GM12874 (cell line): ENCODE measurements at regions not wholly inside any gene's neighbourhood (a gene's known extent, or its start where the extent isn't known, plus 50 kb on each side); places are given as distances from the start of the nearest gene placed in this dataset.

Experiments
- TF ChIP-seq, protein P1 (sequence below): IDR thresholded peaks from 2 replicates; pipeline ENCODE4 v1.5.1; 2011; ENCODE audit warnings: low read depth, mild to moderate bottlenecking, control low read depth, low read length, moderate library complexity; ENCODE audit not compliant: insufficient read depth

DNA sequence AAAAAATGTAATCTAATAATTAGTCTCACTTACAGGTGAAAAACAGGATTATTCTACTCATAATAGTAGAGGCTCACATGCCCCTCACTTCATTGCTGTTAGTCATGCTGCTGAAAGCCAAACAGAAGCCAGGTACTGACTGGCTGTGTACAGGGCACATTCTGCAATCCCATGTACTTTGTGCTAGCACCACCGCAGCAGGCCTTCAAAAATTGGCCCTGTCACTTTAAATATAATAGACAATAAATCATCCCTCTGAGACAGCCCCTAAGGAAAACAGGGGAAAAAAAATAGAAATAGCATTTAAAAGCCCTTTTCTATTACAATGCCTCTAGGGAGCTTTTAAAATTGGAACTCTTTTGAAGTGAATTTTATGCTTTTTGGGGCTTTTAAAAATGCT lies 723.8 kb downstream of the TUSC7 start:
- TF ChIP-seq, protein P1, sequence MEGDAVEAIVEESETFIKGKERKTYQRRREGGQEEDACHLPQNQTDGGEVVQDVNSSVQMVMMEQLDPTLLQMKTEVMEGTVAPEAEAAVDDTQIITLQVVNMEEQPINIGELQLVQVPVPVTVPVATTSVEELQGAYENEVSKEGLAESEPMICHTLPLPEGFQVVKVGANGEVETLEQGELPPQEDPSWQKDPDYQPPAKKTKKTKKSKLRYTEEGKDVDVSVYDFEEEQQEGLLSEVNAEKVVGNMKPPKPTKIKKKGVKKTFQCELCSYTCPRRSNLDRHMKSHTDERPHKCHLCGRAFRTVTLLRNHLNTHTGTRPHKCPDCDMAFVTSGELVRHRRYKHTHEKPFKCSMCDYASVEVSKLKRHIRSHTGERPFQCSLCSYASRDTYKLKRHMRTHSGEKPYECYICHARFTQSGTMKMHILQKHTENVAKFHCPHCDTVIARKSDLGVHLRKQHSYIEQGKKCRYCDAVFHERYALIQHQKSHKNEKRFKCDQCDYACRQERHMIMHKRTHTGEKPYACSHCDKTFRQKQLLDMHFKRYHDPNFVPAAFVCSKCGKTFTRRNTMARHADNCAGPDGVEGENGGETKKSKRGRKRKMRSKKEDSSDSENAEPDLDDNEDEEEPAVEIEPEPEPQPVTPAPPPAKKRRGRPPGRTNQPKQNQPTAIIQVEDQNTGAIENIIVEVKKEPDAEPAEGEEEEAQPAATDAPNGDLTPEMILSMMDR: no peak

DNA sequence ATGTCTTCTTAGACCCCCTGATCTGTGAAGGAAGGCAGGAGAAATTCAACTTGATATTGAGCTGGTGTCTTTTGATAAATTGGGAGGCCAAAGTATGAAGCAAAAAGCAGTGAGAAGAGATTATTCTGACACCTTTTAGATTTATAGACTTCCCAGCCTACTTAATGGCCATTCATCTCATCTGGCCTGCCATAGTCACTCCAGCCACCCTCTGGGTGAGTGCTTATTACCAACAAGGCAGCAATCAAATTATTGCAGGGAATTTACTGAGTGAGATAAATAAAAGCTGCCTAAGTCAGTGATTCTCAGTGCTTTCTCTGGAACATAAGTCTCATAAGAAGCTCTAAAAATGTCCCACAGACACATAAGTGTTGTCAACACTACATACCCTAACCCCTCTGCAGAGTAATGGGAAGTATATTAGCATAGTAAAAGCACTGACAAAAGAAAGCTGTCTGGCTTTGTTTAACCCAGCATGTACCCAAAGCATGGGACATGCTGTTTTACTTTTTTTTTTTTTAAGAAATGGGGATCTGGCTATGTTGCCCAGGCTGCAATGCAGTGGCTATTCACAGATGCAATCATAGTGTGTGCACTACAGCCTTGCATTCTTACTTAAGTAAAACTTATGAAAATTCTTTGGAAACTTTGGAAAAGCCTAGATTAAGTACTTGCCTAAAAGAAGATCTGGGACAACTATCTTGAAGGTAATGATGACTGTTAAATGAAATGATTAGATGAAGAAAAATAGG lies 725.3 kb downstream of the TUSC7 start:
- TF ChIP-seq, protein P1: no peak

DNA sequence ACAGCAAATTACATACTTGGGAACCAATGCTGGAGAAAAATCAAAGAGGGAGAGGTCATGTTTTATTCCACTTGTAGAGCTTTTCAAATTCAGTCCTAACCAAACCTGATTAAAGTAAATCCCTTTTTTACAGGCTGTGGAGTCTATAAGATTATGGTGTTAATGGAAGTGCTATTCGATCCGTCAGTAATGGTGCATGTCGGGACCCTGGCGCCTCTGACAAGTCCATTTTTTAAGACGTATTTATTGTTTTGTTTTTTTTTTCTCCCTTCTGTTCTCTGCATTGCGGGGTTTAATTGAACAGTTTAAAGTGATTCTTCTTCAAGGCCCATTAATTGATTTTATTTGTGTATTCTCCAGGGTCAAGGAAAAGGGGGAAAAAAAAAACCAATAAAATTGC lies 725.9 kb downstream of the TUSC7 start:
- TF ChIP-seq, protein P1: no peak

- TF ChIP-seq, protein P1: no peak
Measured at GRCh38 chr3:117439812-117440211, 730.2 kb downstream of the TUSC7 start.

DNA sequence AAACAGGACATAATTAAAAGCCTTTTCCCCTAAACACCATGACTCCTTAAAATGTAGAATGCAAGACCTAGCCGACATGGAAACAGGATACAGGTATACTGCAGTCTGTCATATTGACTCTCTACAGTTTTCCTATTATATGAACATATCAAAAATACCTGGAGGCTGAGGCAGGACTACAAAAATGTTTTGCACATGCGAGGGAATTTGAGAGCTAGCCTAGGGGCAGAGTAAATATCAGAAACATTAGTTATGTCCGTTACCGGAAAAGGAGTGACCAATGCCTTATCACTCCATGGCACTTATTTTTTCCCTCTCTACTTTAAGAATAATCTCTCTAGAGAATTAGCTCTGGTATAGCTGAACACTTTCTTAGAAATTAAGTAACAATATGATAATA lies 732.3 kb downstream of the TUSC7 start:
- TF ChIP-seq, protein P1: no peak

DNA sequence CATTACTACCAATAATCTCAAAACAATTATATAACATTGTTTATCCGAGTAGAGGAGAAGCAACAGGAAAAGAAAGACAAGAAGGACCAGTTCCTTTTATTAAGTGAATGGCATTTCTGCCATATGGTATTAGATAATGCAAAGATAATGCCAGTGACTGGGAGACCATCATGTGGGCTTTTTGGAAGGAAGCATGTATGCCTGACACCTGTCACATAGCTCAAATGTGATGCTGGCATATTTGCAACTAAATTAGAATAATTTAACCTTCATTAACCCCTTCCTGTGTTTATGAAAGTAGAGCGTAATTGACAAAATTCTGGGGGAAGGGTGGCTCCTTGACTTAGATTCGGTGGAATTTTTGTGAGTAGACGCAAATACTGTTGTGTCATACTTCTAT lies 733.0 kb downstream of the TUSC7 start:
- TF ChIP-seq, protein P1: no peak

DNA sequence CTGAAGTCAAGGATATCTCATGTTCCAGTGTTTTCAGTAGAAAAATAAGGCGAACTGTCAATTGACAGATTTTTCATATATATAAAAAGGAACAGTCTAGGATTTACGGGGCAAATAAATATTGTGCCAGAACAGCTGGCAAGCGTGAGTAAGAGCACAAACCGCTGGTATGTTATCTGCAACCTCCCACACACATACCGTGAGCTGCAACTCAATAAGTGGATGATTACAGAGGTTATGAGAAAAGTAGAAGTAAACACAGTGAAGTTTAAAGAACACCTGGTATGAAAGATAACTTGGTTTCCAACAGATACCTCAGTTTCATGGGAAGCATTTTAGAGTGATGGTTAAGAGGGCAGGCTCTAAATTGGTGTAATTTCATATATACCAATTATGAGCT lies 733.4 kb downstream of the TUSC7 start:
- TF ChIP-seq, protein P1: no peak
